ENCODE measurements at regions not wholly inside any gene's neighbourhood (a gene's known extent, or its start where the extent isn't known, plus 50 kb on each side); places are given as distances from the start of the nearest gene placed in this dataset.

GRCh38 chr2:56444339-56444738 lies 260.5 kb downstream of the CCDC85A start:
- peak; percentile 12 for DNase-seq

GRCh38 chr2:56448403-56449001 lies 264.7 kb downstream of the CCDC85A start:
- DNase-seq, result peak; percentile 51

GRCh38 chr2:56449002-56449431 lies 265.2 kb downstream of the CCDC85A start:
- peak; percentile 62 for DNase-seq

- DNase-seq, result no peak
These were observed 265.7 kb downstream of the CCDC85A start for GRCh38 chr2:56449449-56449860.

GRCh38 chr2:56450047-56450446 lies 266.3 kb downstream of the CCDC85A start:
- no peak for DNase-seq

- DNase-seq, result no peak
These were observed 267.0 kb downstream of the CCDC85A start for GRCh38 chr2:56450772-56451171.

- no peak for DNase-seq
These were observed 271.9 kb downstream of the CCDC85A start for GRCh38 chr2:56455642-56456041.

- no peak for DNase-seq
These were observed 273.0 kb downstream of the CCDC85A start for GRCh38 chr2:56456791-56457190.

GRCh38 chr2:56460508-56460907 lies 276.7 kb downstream of the CCDC85A start:
- no peak for DNase-seq

- no peak for DNase-seq
These were observed 280.3 kb downstream of the CCDC85A start for GRCh38 chr2:56464066-56464465.

- no peak for DNase-seq
These were observed 280.8 kb downstream of the CCDC85A start for GRCh38 chr2:56464613-56465012.

- no peak for DNase-seq
These were observed 281.7 kb downstream of the CCDC85A start for GRCh38 chr2:56465491-56465890.

- DNase-seq, result no peak
These were observed 289.7 kb downstream of the CCDC85A start for GRCh38 chr2:56473524-56473923.

- DNase-seq, result no peak
These were observed 290.8 kb downstream of the CCDC85A start for GRCh38 chr2:56474412-56475158.

- DNase-seq, result no peak
These were observed 291.4 kb downstream of the CCDC85A start for GRCh38 chr2:56475191-56475590.

GRCh38 chr2:56476509-56477071 lies 292.8 kb downstream of the CCDC85A start:
- no peak for DNase-seq

GRCh38 chr2:56478027-56478426 lies 294.2 kb downstream of the CCDC85A start:
- no peak for DNase-seq

GRCh38 chr2:56483081-56483480 lies 299.3 kb downstream of the CCDC85A start:
- DNase-seq, result no peak

- DNase-seq, result no peak
These were observed 301.1 kb downstream of the CCDC85A start for GRCh38 chr2:56484906-56485305.

- no peak for DNase-seq
These were observed 316.5 kb downstream of the CCDC85A start for GRCh38 chr2:56500317-56500716.

- DNase-seq, result no peak
These were observed 318.8 kb downstream of the CCDC85A start for GRCh38 chr2:56502616-56503015.

- no peak for DNase-seq
These were observed 322.1 kb downstream of the CCDC85A start for GRCh38 chr2:56505885-56506284.

- no peak for DNase-seq
These were observed 324.9 kb downstream of the CCDC85A start for GRCh38 chr2:56508662-56509061.

GRCh38 chr2:56510610-56511009 lies 326.8 kb downstream of the CCDC85A start:
- no peak for DNase-seq

All from right kidney (tissue), 1 donor.